Small intestine (tissue), 7 donors: ENCODE measurements at regions not wholly inside any gene's neighbourhood (a gene's known extent, or its start where the extent isn't known, plus 50 kb on each side); places are given as distances from the start of the nearest gene placed in this dataset.
"Not testable (repeated sequence)": the region's sequence is repeated elsewhere in the genome, so short reads cannot be mapped to it uniquely, and the experiment has no call there.

Experiments used
- DNase-seq, 2 donors: peaks; one replicate each; pipeline versions ENCODE4 v3.0.0 to v3.0.0-alpha.2; 2013
- FAIRE-seq: peaks from 2 replicates; lab custom pipeline; 2012; peaks lifted over from hg19 to GRCh38; lab: Jason Lieb, UNC
- H3K27ac ChIP-seq, 3 donors: one replicate each; pipeline ENCODE4 v1.5.1; 2013; ENCODE audit warnings: low read length in 2 of 3, mild to moderate bottlenecking in 2 of 3, control low read depth in 1 of 3, inconsistent platforms in 1 of 3, low read depth in 1 of 3, moderate library complexity in 1 of 3
- H3K27me3 ChIP-seq, 3 donors: one replicate each; pipeline ENCODE4 v1.6.1; 2013; ENCODE audit warnings: low read length in 3 of 3, inconsistent platforms in 1 of 3; ENCODE audit not compliant: control insufficient read depth in 3 of 3, insufficient read depth in 3 of 3
- H3K36me3 ChIP-seq, 3 donors: one replicate each; pipeline ENCODE4 v1.6.1; 2013; ENCODE audit warnings: low read length in 3 of 3, inconsistent platforms in 1 of 3, low read depth in 1 of 3, mild to moderate bottlenecking in 1 of 3, moderate library complexity in 1 of 3; ENCODE audit not compliant: control insufficient read depth in 3 of 3, insufficient read depth in 2 of 3
- H3K4me1 ChIP-seq, 3 donors: one replicate each; pipeline ENCODE4 v1.6.1; 2013; ENCODE audit warnings: low read length in 2 of 3, inconsistent platforms in 1 of 3, low read depth in 1 of 3, mild to moderate bottlenecking in 1 of 3, moderate library complexity in 1 of 3; ENCODE audit not compliant: control insufficient read depth in 3 of 3, insufficient read depth in 2 of 3
- H3K4me3 ChIP-seq, 3 donors: one replicate each; pipeline ENCODE4 v1.5.1; 2013; ENCODE audit warnings: low read length in 3 of 3, control low read depth in 1 of 3, inconsistent platforms in 1 of 3, low read depth in 1 of 3, mild to moderate bottlenecking in 1 of 3, moderate library complexity in 1 of 3
- H3K9me3 ChIP-seq, 2 donors: one replicate each; pipeline ENCODE4 v1.6.1; 2013; ENCODE audit warnings: low read depth in 1 of 2, low read length in 1 of 2; ENCODE audit not compliant: control insufficient read depth in 2 of 2, insufficient read depth in 1 of 2
- WGBS, 3 donors: extraction: QIAGEN DNeasy Blood & Tissue Kit; methylation state at CpG; one replicate each; pipeline ENCODE4 v1.1.7; 2013; 5-methylcytosine and 5-hydroxymethylcytosine counted together
- donor health status: healthy with polysubstance abuse.
- donor health status: control.
- donor health status: control.
- donor health status: Bipolar disorder and iron deficiency.
- donor health status: healthy.

DNA sequence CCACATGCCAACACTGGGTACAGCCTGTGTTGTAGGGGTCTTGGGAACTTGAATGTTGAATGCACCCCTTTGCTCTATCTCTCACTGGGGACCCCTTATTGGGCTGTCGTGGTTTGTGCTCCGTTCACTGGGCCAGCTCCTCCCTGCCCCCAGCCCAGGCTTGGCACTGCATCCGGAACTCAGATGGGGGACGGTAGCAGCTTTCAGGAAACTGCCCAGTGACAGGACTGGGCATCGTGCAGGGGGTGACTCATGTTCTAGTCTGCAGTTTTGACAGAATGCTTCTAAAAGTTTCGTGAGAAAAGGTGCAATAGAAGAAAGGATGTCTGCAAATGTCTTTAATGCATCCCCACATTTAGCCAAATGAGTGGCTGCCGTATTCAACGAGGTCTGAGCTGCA lies 162.0 kb downstream of the TRIM43 start:
- H3K36me3 ChIP-seq, H3K9me3 ChIP-seq, DNase-seq, H3K27me3 ChIP-seq, H3K27ac ChIP-seq, FAIRE-seq, H3K4me3 ChIP-seq, H3K4me1 ChIP-seq: not testable (repeated sequence)
- WGBS, 3 donors = 79 to 84% (median 80%) methylated on average over 8 of the region's 8 CpGs

DNA sequence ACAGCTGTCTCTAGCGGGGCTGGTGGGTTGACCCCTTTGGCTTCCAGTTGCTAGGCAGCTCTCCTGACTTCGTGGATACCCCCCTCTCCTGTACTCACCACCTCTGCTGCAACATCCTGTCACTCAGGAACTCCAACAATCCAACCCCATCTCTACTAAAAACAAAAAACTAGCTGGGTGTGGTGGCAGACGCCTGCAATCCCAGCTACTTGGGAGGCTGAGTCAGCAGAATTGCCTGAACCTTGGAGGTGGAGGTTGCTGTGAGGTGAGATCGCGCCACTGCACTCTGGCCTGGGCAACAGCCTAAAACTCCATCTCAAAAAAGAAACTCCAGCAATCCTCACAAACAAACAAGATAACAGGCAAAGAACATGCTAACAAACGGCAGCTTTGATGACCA lies 162.4 kb downstream of the TRIM43 start:
- not testable (repeated sequence) for H3K9me3 ChIP-seq, H3K36me3 ChIP-seq, H3K27me3 ChIP-seq, DNase-seq, H3K4me1 ChIP-seq, FAIRE-seq, H3K4me3 ChIP-seq, H3K27ac ChIP-seq
- 61 to 64% (median 61%) methylated on average over 6 of the region's 6 CpGs for WGBS, 3 donors

DNA sequence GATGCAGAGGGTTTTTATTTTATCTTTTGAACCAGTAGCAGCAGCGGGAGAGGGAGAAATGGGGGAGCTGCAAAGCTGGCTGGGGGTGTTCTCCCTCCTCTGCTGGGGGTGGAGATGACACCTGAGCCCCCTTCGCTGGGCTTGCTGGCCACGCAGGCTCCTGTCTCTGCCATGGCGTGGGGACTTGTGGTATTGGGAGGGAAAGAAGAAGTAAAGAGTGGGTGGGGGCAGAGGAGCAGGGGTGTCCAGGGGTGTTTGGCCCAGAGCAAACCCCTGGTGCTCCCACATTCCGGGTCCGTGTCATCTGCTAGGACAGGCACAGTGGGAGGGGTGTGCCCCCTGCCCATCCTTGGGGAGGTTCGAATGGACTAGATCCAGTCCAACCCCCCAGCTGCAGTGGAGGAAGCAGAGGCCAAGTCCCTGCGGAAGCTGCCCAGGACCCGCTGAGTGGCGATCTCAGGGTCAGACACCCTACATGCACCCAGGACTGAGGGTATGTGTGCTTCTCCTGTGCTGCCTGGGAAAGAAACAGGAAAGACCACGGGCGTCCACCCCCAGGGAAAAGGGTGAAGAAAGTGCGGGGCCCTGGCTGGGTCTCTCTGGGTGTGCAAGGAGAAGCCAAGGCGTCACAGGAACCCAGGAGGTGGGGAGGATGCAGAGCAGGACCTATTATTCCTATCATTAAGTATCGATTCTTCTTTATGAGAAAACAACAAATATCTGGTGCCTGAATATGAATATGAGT lies 163.2 kb downstream of the TRIM43 start:
- not testable (repeated sequence) for H3K9me3 ChIP-seq, DNase-seq, H3K4me3 ChIP-seq, H3K27me3 ChIP-seq, FAIRE-seq, H3K36me3 ChIP-seq, H3K4me1 ChIP-seq, H3K27ac ChIP-seq
- 70 to 85% (median 76%) methylated on average over 13 to 14 of the region's 15 CpGs for WGBS, 3 donors

DNA sequence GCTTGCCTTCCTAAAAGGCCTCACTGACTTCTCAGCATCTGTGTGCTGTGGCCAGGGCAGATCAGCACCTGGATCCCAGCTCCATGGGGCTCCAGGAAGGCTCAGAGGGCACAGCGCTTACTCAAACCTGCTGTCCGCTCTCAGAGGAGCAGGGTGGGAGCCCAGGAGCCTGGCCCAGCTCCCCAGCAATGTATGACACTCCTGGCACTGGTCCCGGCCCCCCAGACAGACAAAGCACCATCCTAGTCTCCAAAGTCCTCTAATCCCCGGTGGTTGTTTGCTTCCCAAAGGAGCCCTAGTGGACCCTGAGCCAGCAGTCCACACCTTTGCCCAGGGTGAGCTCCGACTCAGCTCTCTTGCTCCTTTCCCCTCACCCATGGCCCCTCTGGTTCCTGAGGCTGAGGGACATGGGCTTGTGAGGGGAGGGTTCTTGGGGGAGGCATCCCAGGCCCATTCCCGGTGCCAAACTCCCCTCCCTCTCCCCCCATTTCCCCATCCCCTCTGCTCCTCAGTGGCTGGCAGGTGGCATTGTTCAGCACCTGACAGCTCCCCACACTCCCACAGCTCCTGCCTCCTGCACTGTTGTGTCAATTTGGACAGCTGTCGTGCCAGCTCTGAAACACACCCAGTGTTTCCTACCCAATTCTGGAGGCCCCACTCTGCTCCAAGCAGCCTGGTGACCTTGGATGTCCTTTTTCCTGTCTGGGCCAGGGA lies 164.3 kb downstream of the TRIM43 start:
- not testable (repeated sequence) for H3K4me3 ChIP-seq, DNase-seq, H3K9me3 ChIP-seq, H3K36me3 ChIP-seq, H3K27ac ChIP-seq, FAIRE-seq, H3K27me3 ChIP-seq, H3K4me1 ChIP-seq
- WGBS, 3 donors = 34 to 52% (median 50%) methylated on average over 7 of the region's 7 CpGs

DNA sequence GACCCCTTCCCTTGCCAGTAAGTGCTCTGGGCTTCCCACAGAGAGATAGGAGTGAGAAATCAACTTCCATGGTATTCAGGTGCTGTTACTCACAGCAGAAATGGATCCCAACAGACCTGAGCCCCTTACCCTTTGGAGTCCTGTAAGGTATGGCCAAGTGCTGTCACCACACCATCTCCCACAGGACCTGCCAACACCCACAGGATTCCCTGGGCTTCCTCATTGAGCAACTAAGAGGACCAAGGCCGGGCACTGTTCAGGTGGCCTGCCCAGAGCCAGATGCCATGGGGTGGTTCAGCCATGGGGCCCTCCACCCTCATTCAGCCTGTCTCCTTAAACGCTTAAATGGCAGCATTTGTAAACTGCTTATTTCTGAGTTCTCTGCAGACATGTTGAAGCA lies 166.2 kb downstream of the TRIM43 start:
- Histone ChIP-seq H3K4me3 (no peak overlapping the region), H3K27ac (no peak overlapping the region), H3K4me1 (no peaks in the 10 kb centered on the region), H3K36me3 (no peaks in the 10 kb centered on the region), H3K9me3 (no peaks in the 10 kb centered on the region), H3K27me3 (no peaks in the 10 kb centered on the region)
- WGBS, 3 donors = 49 to 68% (median 63%) methylated on average over 2 of the region's 2 CpGs
- DNase-seq (no peak), FAIRE-seq (no peak)

DNA sequence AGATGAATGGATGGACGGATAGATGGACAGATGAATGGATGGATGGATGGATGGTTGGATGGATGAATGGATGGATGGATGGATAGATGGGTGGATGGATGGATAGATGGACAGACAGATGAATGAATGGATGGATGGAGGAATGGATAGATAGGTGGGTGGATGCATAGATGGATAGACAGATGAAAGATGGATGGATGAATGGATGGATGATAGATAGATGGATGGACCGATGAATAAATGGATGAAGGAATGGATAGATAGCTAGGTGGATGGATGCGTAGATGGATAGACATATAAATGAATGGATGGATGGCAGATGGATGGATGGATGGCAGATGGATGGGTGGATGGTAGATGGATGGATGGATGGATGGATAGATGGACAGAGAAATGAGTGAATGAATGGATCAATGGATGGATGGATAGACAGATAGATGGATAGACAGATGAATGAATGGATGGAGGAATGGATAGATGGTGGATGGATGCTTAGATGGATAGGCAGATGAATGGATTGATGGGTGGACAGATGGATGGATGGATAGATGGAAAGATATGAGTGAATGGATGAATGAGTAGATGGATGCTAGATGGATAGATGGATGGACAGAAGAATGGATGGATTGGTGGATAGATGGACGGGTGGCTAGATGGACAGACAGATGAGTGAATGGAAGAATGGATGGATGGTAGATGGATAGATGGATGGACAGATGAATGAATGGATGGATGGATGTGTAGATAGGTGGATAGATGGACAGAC lies 167.9 kb downstream of the TRIM43 start:
- H3K27me3 ChIP-seq = no peaks in the 10 kb centered on the region
- no peak overlapping the region for H3K4me3 ChIP-seq
- H3K27ac ChIP-seq = no peak overlapping the region
- WGBS, 3 donors = 88% methylated on average over 4 of the region's 4 CpGs
- DNase-seq = no peak
- H3K9me3 ChIP-seq = no peaks in the 10 kb centered on the region
- H3K4me1 ChIP-seq = no peaks in the 10 kb centered on the region
- no peaks in the 10 kb centered on the region for H3K36me3 ChIP-seq
- no peak for FAIRE-seq

DNA sequence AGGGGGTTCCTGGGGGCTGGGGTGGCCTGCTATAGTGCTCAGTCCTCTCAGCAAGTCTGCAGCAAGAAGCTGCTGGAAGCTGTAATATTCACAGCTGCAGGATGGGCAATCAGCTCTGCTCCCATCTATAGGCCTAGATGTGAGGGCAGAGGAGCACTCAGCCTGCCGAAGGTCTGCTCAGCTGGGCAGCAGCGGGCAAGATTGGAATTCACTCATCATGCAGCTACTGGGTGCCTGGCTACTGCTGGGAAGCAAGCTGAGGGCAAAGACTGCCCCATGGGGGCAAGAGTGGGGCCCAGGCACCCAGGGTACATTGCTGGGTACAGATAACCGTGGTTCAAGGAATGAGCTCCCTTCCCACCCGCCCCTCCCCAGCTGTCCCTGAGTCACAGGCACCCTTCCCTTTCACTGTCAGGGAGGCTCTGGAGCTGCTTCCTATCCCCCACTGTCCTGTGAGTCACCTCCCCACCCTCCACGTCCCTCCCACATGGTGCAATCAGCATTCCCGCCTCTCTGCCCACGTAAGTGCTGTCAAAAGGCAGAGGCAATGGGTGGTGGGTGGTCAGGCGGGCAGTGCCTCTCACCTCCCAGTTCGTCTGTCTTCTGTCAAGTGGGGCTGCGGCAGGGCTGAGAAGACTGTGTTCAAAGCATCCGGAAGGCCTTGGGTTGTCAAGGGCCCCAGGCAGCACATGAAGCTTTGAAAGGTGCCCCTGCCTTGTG lies 169.2 kb downstream of the TRIM43 start:
- Histone ChIP-seq H3K27ac (no peak overlapping the region), H3K9me3 (no peaks in the 10 kb centered on the region), H3K36me3 (no peaks in the 10 kb centered on the region), H3K27me3 (no peaks in the 10 kb centered on the region), H3K4me3 (no peak overlapping the region), H3K4me1 (no peaks in the 10 kb centered on the region)
- no peak for DNase-seq
- WGBS, 3 donors = 69 to 77% (median 76%) methylated on average over 11 of the region's 11 CpGs
- no peak for FAIRE-seq

DNA sequence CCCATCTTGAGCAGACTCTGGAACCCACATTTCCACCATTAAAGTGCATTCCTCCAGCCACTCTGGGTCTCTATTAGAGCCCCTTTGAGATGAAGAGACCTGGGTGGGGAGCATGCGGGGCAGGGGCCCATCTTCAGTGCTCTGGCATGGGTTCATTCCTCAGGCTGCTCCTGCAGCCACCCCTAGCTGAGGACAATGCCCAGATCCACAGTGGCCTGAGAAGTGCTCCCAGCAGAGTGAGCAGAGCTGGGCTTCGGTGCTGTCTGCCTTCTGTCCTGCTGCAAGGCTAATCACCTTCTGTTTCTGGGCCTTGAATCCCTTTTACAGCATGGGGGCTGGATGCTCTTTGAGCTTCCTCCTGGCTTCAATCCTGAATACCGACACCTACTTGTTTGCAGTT lies 169.8 kb downstream of the TRIM43 start:
- FAIRE-seq (no peak), DNase-seq (no peak)
- Histone ChIP-seq H3K27ac (no peak overlapping the region), H3K4me3 (no peak overlapping the region), H3K9me3 (no peaks in the 10 kb centered on the region), H3K27me3 (no peaks in the 10 kb centered on the region), H3K4me1 (no peaks in the 10 kb centered on the region), H3K36me3 (no peaks in the 10 kb centered on the region)
- WGBS, 3 donors = 70 to 80% (median 74%) methylated on average over 3 of the region's 3 CpGs
